ENCODE measurements at regions not wholly inside any gene's neighbourhood (a gene's known extent, or its start where the extent isn't known, plus 50 kb on each side); places are given as distances from the start of the nearest gene placed in this dataset.
"Not testable (repeated sequence)": the region's sequence is repeated elsewhere in the genome, so short reads cannot be mapped to it uniquely, and the experiment has no call there.

GRCh38 chr2:35803126-35803525 is 552.5 kb upstream of the CRIM1 start:
- DNase-seq (ENCODE audit: low spot score): no peak

GRCh38 chr2:35794796-35795450 is 560.7 kb upstream of the CRIM1 start:
- DNase-seq (ENCODE audit: low spot score): no peak

- DNase-seq (ENCODE audit: low spot score): no peak
Observed at GRCh38 chr2:35790292-35790691, 565.3 kb upstream of the CRIM1 start.

- no peak for DNase-seq (ENCODE audit: low spot score)
Observed at GRCh38 chr2:35788543-35788942, 567.0 kb upstream of the CRIM1 start.

- no peak for DNase-seq (ENCODE audit: low spot score)
Observed at GRCh38 chr2:35787302-35788031, 568.1 kb upstream of the CRIM1 start.

GRCh38 chr2:35785564-35785963 is 570.0 kb upstream of the CRIM1 start:
- DNase-seq (ENCODE audit: low spot score): no peak

GRCh38 chr2:35784777-35785176 is 570.8 kb upstream of the CRIM1 start:
- no peak for DNase-seq (ENCODE audit: low spot score)

GRCh38 chr2:35783723-35784122 is 571.9 kb upstream of the CRIM1 start:
- DNase-seq (ENCODE audit: low spot score): no peak

- DNase-seq (ENCODE audit: low spot score): no peak
Observed at GRCh38 chr2:35741556-35741955, 614.0 kb upstream of the CRIM1 start.

GRCh38 chr2:35731674-35732073 is 623.9 kb upstream of the CRIM1 start:
- DNase-seq (ENCODE audit: low spot score): no peak

GRCh38 chr2:35714883-35715282 is 640.7 kb upstream of the CRIM1 start:
- DNase-seq (ENCODE audit: low spot score): no peak

GRCh38 chr2:35708411-35708923 is 647.1 kb upstream of the CRIM1 start:
- DNase-seq (ENCODE audit: low spot score): no peak

GRCh38 chr2:35688309-35688708 is 667.3 kb upstream of the CRIM1 start:
- no peak for DNase-seq (ENCODE audit: low spot score)

- DNase-seq (ENCODE audit: low spot score): no peak
Observed at GRCh38 chr2:35651688-35652323, 703.8 kb upstream of the CRIM1 start.

GRCh38 chr2:35614640-35615039 is 740.9 kb upstream of the CRIM1 start:
- no peak for DNase-seq (ENCODE audit: low spot score)

GRCh38 chr2:35606394-35606793 is 749.2 kb upstream of the CRIM1 start:
- no peak for DNase-seq (ENCODE audit: low spot score)

GRCh38 chr2:35598310-35598709 is 757.3 kb upstream of the CRIM1 start:
- no peak for DNase-seq (ENCODE audit: low spot score)

GRCh38 chr2:35591886-35592285 is 763.7 kb upstream of the CRIM1 start:
- no peak for DNase-seq (ENCODE audit: low spot score)

GRCh38 chr2:35585972-35586371 is 769.6 kb upstream of the CRIM1 start:
- DNase-seq (ENCODE audit: low spot score): no peak

GRCh38 chr2:35582637-35583036 is 772.9 kb upstream of the CRIM1 start:
- no peak for DNase-seq (ENCODE audit: low spot score)

GRCh38 chr2:35580956-35581355 is 774.6 kb upstream of the CRIM1 start:
- no peak for DNase-seq (ENCODE audit: low spot score)

GRCh38 chr2:35568574-35568973 is 787.0 kb upstream of the CRIM1 start:
- not testable (repeated sequence) for DNase-seq (ENCODE audit: low spot score)

- no peak for DNase-seq (ENCODE audit: low spot score)
Observed at GRCh38 chr2:35562488-35562887, 793.1 kb upstream of the CRIM1 start.
